Activated CD8-positive, alpha-beta memory T cell treated with anti-CD3 and anti-CD28 coated beads, Interleukin-2, amount 50 U/mL, for 48 hours (primary cell): ENCODE measurements at regions not wholly inside any gene's neighbourhood (a gene's known extent, or its start where the extent isn't known, plus 50 kb on each side); places are given as distances from the start of the nearest gene placed in this dataset.

ENCODE experiments used
- DNase-seq: peaks from one replicate; pipeline ENCODE4 v3.0.0-alpha.2; 2020

GRCh38 chr13:85445534-85445933, 353.7 kb downstream of the SLITRK6 start:
- no peak for DNase-seq

- DNase-seq: no peak
Measured at GRCh38 chr13:85441975-85442374, 357.2 kb downstream of the SLITRK6 start.

- no peak for DNase-seq
Measured at GRCh38 chr13:85441364-85441763, 357.9 kb downstream of the SLITRK6 start.

GRCh38 chr13:85436029-85436428, 363.2 kb downstream of the SLITRK6 start:
- DNase-seq: no peak

- no peak for DNase-seq
Measured at GRCh38 chr13:85434927-85435326, 364.3 kb downstream of the SLITRK6 start.

- no peak for DNase-seq
Measured at GRCh38 chr13:85432881-85433280, 366.3 kb downstream of the SLITRK6 start.

GRCh38 chr13:85431720-85432119, 367.5 kb downstream of the SLITRK6 start:
- DNase-seq: no peak

GRCh38 chr13:85430216-85430794, 368.9 kb downstream of the SLITRK6 start:
- DNase-seq: no peak

- no peak for DNase-seq
Measured at GRCh38 chr13:85427416-85427815, 371.8 kb downstream of the SLITRK6 start.

GRCh38 chr13:85420136-85420535, 379.1 kb downstream of the SLITRK6 start:
- DNase-seq: no peak

GRCh38 chr13:85419611-85420010, 379.6 kb downstream of the SLITRK6 start:
- DNase-seq: no peak

- no peak for DNase-seq
Measured at GRCh38 chr13:85417807-85418206, 381.4 kb downstream of the SLITRK6 start.

- DNase-seq: no peak
Measured at GRCh38 chr13:85413664-85414063, 385.6 kb downstream of the SLITRK6 start.

- no peak for DNase-seq
Measured at GRCh38 chr13:85412448-85412847, 386.8 kb downstream of the SLITRK6 start.

GRCh38 chr13:85411591-85411990, 387.6 kb downstream of the SLITRK6 start:
- DNase-seq: no peak

GRCh38 chr13:85408415-85408814, 390.8 kb downstream of the SLITRK6 start:
- DNase-seq: no peak

GRCh38 chr13:85406269-85406975, 392.8 kb downstream of the SLITRK6 start:
- no peak for DNase-seq

- DNase-seq: no peak
Measured at GRCh38 chr13:85405316-85405897, 393.8 kb downstream of the SLITRK6 start.

GRCh38 chr13:85386424-85386823, 412.8 kb downstream of the SLITRK6 start:
- no peak for DNase-seq

GRCh38 chr13:85383291-85383690, 415.9 kb downstream of the SLITRK6 start:
- DNase-seq: no peak

- no peak for DNase-seq
Measured at GRCh38 chr13:85381082-85381481, 418.1 kb downstream of the SLITRK6 start.

GRCh38 chr13:85379991-85380390, 419.2 kb downstream of the SLITRK6 start:
- DNase-seq: no peak

- no peak for DNase-seq
Measured at GRCh38 chr13:85379433-85379832, 419.8 kb downstream of the SLITRK6 start.

GRCh38 chr13:85377783-85378182, 421.4 kb downstream of the SLITRK6 start:
- no peak for DNase-seq

- DNase-seq: no peak
Measured at GRCh38 chr13:85373322-85373721, 425.9 kb downstream of the SLITRK6 start.
